GM20431 (cell line): ENCODE measurements at regions not wholly inside any gene's neighbourhood (a gene's known extent, or its start where the extent isn't known, plus 50 kb on each side); places are given as distances from the start of the nearest gene placed in this dataset.
"Not testable (repeated sequence)": the region's sequence is repeated elsewhere in the genome, so short reads cannot be mapped to it uniquely, and the experiment has no call there.

Experiments used
- in situ Hi-C: fragments of 300-500 bp; cut with MseI, MboI; formaldehyde crosslinking; loops from one replicate; pipeline ENCODE4 v1.15.0; 2020; ENCODE audit warnings: low sequenced_read_pairs; ENCODE audit not compliant: unreplicated experiment

- in situ Hi-C loops: no loop called here
Measured at GRCh38 chrX:46185923-46186810, 359.1 kb downstream of the ZNF674 start.

- in situ Hi-C loops: no loop called here
Measured at GRCh38 chrX:46184749-46185148, 360.5 kb downstream of the ZNF674 start.

- in situ Hi-C loops: no loop called here
Measured at GRCh38 chrX:46180258-46180687, 364.9 kb downstream of the ZNF674 start.

- in situ Hi-C loops: no loop called here
Measured at GRCh38 chrX:46179748-46180147, 365.5 kb downstream of the ZNF674 start.

- in situ Hi-C loops: no loop called here
Measured at GRCh38 chrX:46178763-46179162, 366.5 kb downstream of the ZNF674 start.

GRCh38 chrX:46173159-46173558 is 372.1 kb downstream of the ZNF674 start:
- in situ Hi-C loops: no loop called here

GRCh38 chrX:46171457-46171856 is 373.8 kb downstream of the ZNF674 start:
- in situ Hi-C loops: not testable (repeated sequence)

GRCh38 chrX:46169808-46170207 is 375.4 kb downstream of the ZNF674 start:
- in situ Hi-C loops: no loop called here

- in situ Hi-C loops: no loop called here
Measured at GRCh38 chrX:46168254-46168653, 377.0 kb downstream of the ZNF674 start.

GRCh38 chrX:46165866-46166265 is 379.4 kb downstream of the ZNF674 start:
- in situ Hi-C loops: no loop called here

GRCh38 chrX:46165411-46165810 is 379.8 kb downstream of the ZNF674 start:
- in situ Hi-C loops: no loop called here

- in situ Hi-C loops: no loop called here
Measured at GRCh38 chrX:46152756-46153155, 392.5 kb downstream of the ZNF674 start.

GRCh38 chrX:46151332-46151731 is 393.9 kb downstream of the ZNF674 start:
- in situ Hi-C loops: not testable (repeated sequence)

- in situ Hi-C loops: no loop called here
Measured at GRCh38 chrX:46144566-46144965, 400.7 kb downstream of the ZNF674 start.

GRCh38 chrX:46140272-46140671 is 404.9 kb downstream of the ZNF674 start:
- in situ Hi-C loops: no loop called here

GRCh38 chrX:46130247-46130646 is 415.0 kb downstream of the ZNF674 start:
- in situ Hi-C loops: no loop called here

- in situ Hi-C loops: no loop called here
Measured at GRCh38 chrX:46125111-46125510, 420.1 kb downstream of the ZNF674 start.

GRCh38 chrX:46117234-46117633 is 428.0 kb downstream of the ZNF674 start:
- in situ Hi-C loops: no loop called here

GRCh38 chrX:46087310-46087709 is 457.9 kb downstream of the ZNF674 start:
- in situ Hi-C loops: not testable (repeated sequence)

GRCh38 chrX:46080121-46080520 is 465.1 kb downstream of the ZNF674 start:
- in situ Hi-C loops: not testable (repeated sequence)

- in situ Hi-C loops: no loop called here
Measured at GRCh38 chrX:46072791-46073190, 472.4 kb downstream of the ZNF674 start.

- in situ Hi-C loops: no loop called here
Measured at GRCh38 chrX:46072372-46072771, 472.8 kb downstream of the ZNF674 start.
